ENCODE measurements at regions not wholly inside any gene's neighbourhood (a gene's known extent, or its start where the extent isn't known, plus 50 kb on each side); places are given as distances from the start of the nearest gene placed in this dataset.

- no peak for TF ChIP-seq GATA2 (IDR thresholded peaks at IDR 0.05; ENCODE audit: low read depth, low read length)
- no peak for TF ChIP-seq GATA3 (IDR thresholded peaks at IDR 0.05; ENCODE audit: low read depth, low read length)
Observed at GRCh38 chr18:70840649-70841048, 551.8 kb downstream of the SOCS6 start.
